Panc1 (cell line): ENCODE measurements at regions not wholly inside any gene's neighbourhood (a gene's known extent, or its start where the extent isn't known, plus 50 kb on each side); places are given as distances from the start of the nearest gene placed in this dataset.

Source experiments
- POLR2AphosphoS5 ChIP-seq: IDR thresholded peaks from 2 replicates; pipeline ENCODE4 v1.6.1; 2012; ENCODE audit warnings: mild to moderate bottlenecking, low read depth, low read length, moderate library complexity
- SIN3A ChIP-seq: IDR thresholded peaks from 2 replicates; pipeline ENCODE4 v1.6.1; 2012; ENCODE audit warnings: low read depth, mild to moderate bottlenecking, low read length, moderate library complexity, borderline replicate concordance; ENCODE audit not compliant: insufficient read depth
- TF ChIP-seq, protein P1 (sequence below): fragments of 450-650 bp; IDR thresholded peaks from 2 replicates; pipeline ENCODE4 v1.5.1; 2017; ENCODE audit warnings: mild to moderate bottlenecking
- TF ChIP-seq, protein P2 (sequence below), 2 experiments: IDR thresholded peaks; 2 replicates each; pipeline ENCODE4 v1.6.1; 2011 to 2012; ENCODE audit warnings: low read depth in 2 of 2, control low read depth in 1 of 2, low read length in 1 of 2, mild to moderate bottlenecking in 1 of 2, moderate library complexity in 1 of 2; ENCODE audit not compliant: insufficient read depth in 1 of 2

DNA sequence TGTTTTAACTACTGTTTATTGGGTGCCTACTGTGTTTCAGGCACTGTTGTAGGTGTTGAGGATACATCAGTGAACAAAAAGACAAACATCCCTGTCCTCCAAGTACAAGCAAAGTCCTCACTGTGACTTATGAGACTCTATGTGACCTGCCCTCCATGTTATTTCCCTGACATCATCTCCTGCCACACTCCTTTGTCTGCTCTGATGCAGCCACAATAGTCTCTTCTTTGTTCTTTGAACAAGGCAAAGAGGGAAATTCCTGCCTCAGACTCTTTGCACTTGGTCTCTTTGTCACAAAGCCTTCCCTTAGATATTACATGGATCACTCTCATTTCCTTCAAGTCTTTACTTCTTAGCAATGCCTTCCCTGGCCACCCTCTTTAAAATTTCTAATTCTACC lies 240.1 kb upstream of the SRRM4 start:
- TF ChIP-seq, protein P1, sequence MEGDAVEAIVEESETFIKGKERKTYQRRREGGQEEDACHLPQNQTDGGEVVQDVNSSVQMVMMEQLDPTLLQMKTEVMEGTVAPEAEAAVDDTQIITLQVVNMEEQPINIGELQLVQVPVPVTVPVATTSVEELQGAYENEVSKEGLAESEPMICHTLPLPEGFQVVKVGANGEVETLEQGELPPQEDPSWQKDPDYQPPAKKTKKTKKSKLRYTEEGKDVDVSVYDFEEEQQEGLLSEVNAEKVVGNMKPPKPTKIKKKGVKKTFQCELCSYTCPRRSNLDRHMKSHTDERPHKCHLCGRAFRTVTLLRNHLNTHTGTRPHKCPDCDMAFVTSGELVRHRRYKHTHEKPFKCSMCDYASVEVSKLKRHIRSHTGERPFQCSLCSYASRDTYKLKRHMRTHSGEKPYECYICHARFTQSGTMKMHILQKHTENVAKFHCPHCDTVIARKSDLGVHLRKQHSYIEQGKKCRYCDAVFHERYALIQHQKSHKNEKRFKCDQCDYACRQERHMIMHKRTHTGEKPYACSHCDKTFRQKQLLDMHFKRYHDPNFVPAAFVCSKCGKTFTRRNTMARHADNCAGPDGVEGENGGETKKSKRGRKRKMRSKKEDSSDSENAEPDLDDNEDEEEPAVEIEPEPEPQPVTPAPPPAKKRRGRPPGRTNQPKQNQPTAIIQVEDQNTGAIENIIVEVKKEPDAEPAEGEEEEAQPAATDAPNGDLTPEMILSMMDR, result no peak
- no peak for TF ChIP-seq SIN3A
- TF ChIP-seq POLR2AphosphoS5, result no peak
- TF ChIP-seq, protein P2, sequence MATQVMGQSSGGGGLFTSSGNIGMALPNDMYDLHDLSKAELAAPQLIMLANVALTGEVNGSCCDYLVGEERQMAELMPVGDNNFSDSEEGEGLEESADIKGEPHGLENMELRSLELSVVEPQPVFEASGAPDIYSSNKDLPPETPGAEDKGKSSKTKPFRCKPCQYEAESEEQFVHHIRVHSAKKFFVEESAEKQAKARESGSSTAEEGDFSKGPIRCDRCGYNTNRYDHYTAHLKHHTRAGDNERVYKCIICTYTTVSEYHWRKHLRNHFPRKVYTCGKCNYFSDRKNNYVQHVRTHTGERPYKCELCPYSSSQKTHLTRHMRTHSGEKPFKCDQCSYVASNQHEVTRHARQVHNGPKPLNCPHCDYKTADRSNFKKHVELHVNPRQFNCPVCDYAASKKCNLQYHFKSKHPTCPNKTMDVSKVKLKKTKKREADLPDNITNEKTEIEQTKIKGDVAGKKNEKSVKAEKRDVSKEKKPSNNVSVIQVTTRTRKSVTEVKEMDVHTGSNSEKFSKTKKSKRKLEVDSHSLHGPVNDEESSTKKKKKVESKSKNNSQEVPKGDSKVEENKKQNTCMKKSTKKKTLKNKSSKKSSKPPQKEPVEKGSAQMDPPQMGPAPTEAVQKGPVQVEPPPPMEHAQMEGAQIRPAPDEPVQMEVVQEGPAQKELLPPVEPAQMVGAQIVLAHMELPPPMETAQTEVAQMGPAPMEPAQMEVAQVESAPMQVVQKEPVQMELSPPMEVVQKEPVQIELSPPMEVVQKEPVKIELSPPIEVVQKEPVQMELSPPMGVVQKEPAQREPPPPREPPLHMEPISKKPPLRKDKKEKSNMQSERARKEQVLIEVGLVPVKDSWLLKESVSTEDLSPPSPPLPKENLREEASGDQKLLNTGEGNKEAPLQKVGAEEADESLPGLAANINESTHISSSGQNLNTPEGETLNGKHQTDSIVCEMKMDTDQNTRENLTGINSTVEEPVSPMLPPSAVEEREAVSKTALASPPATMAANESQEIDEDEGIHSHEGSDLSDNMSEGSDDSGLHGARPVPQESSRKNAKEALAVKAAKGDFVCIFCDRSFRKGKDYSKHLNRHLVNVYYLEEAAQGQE (IDR thresholded peaks at IDR 0.05; ENCODE audit: insufficient read depth in 1 of 2, low read depth in 2 of 2, low read length in 1 of 2), result no peak
